ENCODE measurements at regions not wholly inside any gene's neighbourhood (a gene's known extent, or its start where the extent isn't known, plus 50 kb on each side); places are given as distances from the start of the nearest gene placed in this dataset.

DNA sequence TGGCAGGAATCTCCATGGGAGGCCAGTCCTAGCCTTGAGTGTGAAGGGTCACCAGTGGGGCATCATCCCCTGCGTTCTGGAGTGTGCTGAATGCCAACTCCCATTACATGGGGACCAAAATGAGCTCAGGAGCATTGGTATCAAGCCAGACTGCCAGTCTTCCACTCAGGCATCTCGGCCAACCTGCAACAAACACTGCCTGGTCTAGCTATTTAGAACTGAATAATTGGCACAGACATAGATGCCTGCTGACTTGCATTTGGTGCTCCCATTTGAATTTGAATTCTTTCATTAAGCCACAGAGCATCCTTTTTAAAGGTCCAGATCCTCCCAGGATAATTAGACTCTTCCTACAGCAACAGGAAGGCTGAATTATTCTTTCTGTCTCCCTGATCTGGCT lies 116.6 kb upstream of the ABCA1 start:
- in situ Hi-C loops (cut with HindIII; ENCODE audit: low sequenced_read_pairs): no loop called here
- DNase-seq (ENCODE audit: low read depth): no peak
- H3K4me3 ChIP-seq (ENCODE audit: low read depth, low read length): no peak overlapping the region
- TF ChIP-seq, protein P1, sequence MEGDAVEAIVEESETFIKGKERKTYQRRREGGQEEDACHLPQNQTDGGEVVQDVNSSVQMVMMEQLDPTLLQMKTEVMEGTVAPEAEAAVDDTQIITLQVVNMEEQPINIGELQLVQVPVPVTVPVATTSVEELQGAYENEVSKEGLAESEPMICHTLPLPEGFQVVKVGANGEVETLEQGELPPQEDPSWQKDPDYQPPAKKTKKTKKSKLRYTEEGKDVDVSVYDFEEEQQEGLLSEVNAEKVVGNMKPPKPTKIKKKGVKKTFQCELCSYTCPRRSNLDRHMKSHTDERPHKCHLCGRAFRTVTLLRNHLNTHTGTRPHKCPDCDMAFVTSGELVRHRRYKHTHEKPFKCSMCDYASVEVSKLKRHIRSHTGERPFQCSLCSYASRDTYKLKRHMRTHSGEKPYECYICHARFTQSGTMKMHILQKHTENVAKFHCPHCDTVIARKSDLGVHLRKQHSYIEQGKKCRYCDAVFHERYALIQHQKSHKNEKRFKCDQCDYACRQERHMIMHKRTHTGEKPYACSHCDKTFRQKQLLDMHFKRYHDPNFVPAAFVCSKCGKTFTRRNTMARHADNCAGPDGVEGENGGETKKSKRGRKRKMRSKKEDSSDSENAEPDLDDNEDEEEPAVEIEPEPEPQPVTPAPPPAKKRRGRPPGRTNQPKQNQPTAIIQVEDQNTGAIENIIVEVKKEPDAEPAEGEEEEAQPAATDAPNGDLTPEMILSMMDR (IDR thresholded peaks at IDR 0.05; ENCODE audit: low read depth, low read length, missing control alignments): no peak

DNA sequence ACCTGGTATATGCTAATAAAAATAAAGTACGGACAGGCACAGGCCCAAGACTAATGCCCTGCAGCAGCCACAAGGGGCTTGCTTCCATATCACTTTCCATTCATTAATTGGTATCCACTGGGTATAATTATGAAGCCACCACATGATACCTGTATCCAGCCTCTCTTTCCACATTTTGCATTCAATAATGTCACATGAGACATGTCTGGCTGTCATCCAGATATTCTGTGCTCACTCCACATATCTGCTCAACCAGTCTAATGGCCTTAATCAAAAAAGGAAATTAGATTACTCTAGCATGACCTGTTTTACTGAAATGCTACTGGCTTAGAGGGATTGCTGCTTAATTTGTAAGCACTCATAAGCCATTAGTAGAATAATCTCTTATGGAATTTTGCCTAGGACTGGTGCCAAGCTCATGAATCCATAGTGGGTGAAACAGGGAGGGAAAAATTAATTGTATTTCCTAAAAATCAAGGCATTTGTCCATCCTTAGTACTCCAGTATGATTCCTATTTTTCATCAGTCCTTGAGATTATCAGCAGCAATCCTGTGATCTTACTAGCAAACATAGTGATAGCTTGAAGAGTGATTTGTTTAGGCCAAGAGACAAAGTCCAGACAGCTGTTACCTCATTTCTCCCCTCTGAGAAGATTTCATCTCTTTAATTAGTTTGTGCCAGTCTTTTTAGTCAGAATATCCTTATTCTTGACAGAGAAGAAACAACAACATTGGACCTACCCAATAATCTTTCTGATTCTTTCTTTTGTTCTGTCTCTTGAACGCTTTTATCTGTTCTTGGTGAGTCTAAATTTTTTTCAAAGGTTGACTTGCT lies 119.2 kb upstream of the ABCA1 start:
- in situ Hi-C loops (cut with HindIII; ENCODE audit: low sequenced_read_pairs): no loop called here
- no peak overlapping the region for H3K4me3 ChIP-seq (ENCODE audit: low read depth, low read length)
- TF ChIP-seq, protein P1 (IDR thresholded peaks at IDR 0.05; ENCODE audit: low read depth, low read length, missing control alignments): no peak
- no peak for DNase-seq (ENCODE audit: low read depth)

DNA sequence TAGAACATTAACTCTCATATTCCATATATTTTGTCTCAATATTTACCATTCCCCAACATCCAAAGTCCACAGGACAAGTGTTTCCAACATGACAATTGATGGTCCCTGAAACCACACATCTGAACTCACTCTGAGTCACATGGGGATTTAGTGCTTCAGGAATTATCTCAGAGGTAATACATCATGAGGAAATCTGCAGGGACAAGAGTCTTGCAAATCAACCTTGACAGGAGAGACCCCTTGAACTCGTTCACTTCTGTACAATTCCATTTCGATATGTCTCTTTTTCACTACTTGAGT lies 119.7 kb upstream of the ABCA1 start:
- TF ChIP-seq, protein P1 (IDR thresholded peaks at IDR 0.05; ENCODE audit: low read depth, low read length, missing control alignments): no peak
- H3K4me3 ChIP-seq (ENCODE audit: low read depth, low read length): no peak overlapping the region
- in situ Hi-C loops (cut with HindIII; ENCODE audit: low sequenced_read_pairs): no loop called here
- no peak for DNase-seq (ENCODE audit: low read depth)

DNA sequence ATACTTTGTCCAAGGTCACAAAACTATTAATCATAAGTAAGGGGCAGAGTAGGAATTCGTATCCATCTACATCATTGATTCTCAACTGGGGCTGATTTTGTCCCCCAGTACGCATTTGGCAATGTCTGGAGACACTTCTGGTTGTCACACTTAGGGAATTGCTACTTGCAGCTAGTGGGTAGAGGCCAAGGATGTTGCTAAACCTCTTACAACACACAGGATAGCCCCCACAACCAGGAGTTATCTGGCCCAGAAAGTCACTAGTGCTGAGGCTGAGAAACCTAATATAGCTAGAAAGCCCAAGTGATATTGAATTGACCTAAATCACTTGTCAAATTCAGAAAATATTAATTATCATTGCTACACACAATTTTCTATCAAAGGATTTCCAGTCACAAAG lies 120.4 kb upstream of the ABCA1 start:
- TF ChIP-seq, protein P1 (IDR thresholded peaks at IDR 0.05; ENCODE audit: low read depth, low read length, missing control alignments): no peak
- no peak overlapping the region for H3K4me3 ChIP-seq (ENCODE audit: low read depth, low read length)
- DNase-seq (ENCODE audit: low read depth): no peak
- in situ Hi-C loops (cut with HindIII; ENCODE audit: low sequenced_read_pairs): no loop called here

DNA sequence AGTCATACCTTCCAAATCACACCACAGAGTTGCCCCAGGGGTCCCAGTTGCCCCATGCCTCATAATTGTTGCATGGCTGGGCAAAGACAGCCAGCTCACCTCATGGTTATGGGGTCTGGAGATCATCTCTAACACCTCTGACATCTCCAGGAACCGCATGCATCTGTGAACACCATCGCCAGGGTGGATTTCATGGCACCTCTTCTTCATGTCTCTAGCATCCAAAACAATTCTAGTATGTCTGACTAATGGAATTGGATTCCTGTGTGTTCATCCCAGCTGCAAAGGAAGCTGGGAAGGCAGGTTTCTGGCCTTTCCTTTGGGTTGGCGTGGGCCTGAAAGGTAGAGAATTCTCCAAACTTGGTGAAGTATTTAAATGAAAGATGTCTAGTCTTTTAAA lies 122.3 kb upstream of the ABCA1 start:
- no peak overlapping the region for H3K4me3 ChIP-seq (ENCODE audit: low read depth, low read length)
- TF ChIP-seq, protein P1 (IDR thresholded peaks at IDR 0.05; ENCODE audit: low read depth, low read length, missing control alignments): no peak
- in situ Hi-C loops (cut with HindIII; ENCODE audit: low sequenced_read_pairs): no loop called here
- DNase-seq (ENCODE audit: low read depth): no peak

DNA sequence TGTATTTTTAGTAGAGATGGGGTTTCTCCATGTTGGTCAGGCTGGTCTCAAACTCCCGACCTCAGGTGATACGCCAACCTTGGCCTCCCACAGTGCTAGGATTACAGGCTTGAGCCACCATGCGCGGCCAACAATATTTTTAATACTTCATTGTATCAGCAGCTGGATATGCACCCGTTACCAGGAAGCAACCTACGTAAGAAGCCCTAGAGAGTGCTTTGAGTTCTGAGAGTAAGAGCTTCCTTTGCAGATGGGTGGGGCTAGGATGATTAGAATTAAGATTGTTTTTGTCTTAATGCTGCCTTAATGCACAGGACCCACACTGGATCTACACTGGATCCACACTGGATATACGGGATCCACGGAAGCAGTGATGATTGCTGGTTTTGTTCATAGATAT lies 123.9 kb upstream of the ABCA1 start:
- DNase-seq (ENCODE audit: low read depth): no peak
- in situ Hi-C loops (cut with HindIII; ENCODE audit: low sequenced_read_pairs): no loop called here
- TF ChIP-seq, protein P1 (IDR thresholded peaks at IDR 0.05; ENCODE audit: low read depth, low read length, missing control alignments): no peak
- H3K4me3 ChIP-seq (ENCODE audit: low read depth, low read length): no peak overlapping the region
